HG03064 (cell line): ENCODE measurements at regions not wholly inside any gene's neighbourhood (a gene's known extent, or its start where the extent isn't known, plus 50 kb on each side); places are given as distances from the start of the nearest gene placed in this dataset.

Source experiments
- ATAC-seq: cut with Tn5 transposase; IDR thresholded peaks from one replicate; pipeline ENCODE4 v1.9.1; 2021; ENCODE audit warnings: low read depth; ENCODE audit not compliant: unreplicated experiment

DNA sequence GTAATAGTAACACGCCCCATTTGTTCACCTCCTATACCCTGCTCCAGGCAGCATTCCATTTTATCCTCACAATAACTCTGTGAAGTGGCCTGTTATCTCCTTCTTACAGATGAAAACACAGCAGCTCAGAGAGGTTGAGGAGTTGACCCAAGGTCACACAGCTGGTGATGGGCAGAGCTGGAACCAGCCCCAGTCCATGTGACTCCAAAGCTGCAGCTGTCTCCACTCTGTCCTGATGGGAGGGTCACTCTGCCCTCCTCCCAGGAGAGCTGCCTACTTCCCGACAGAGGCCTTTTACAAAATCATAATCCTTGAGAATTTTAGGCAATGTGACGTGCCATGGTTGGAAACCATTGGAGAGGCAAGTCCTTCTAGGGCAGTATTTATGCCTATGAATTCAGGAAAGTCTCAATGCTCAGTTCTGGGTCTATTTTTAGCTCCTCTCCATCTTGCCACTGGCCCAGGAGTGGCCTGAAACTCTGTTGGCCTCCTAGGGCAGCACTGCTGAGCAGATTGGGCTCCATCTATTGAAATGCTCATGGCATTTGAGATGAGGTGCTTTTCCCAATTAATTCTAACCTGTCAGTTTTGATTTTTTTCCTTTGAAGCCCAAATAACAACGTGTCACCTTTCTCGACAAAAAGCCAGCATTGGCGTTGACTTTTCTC is 50.1 kb upstream of the KCNK12 start:
- no peak for ATAC-seq
